PC-3 (cell line): ENCODE measurements at regions not wholly inside any gene's neighbourhood (a gene's known extent, or its start where the extent isn't known, plus 50 kb on each side); places are given as distances from the start of the nearest gene placed in this dataset.

Experiments used
- ATAC-seq: fragments of 200-7000 bp; cut with Tn5 transposase; 2 replicates; pipeline ENCODE4 v1.9.1; 2020; ENCODE audit warnings: mild to moderate bottlenecking, moderate library complexity
- BruUV-seq: library from RNA; stranded (reverse); fragments of 400-500 nt; replicated peaks from 2 replicates; lab custom pipeline; 2021; lab: Mats Ljungman, UMichigan
- CTCF ChIA-PET: fragments of 300-600 bp; sonication (Branson Sonifier 250); formaldehyde crosslinking; loops from one replicate; lab custom pipeline; 2022; ENCODE audit warnings: antibody characterized with exemption; lab: Charles Lee
- POLR2A ChIA-PET: fragments of 300-600 bp; sonication (Branson Sonifier 250); formaldehyde crosslinking; loops from one replicate; lab custom pipeline; 2022; ENCODE audit warnings: antibody characterized with exemption; ENCODE audit not compliant: unreplicated experiment; lab: Charles Lee
- DNase-seq: peaks from one replicate; pipeline ENCODE4 v3.0.0-alpha.2; 2015
- H2AFZ ChIP-seq: fragments of 300-600 bp; sonication (generic); 2 replicates; pipeline ENCODE4 v1.6.0; 2016; ENCODE audit warnings: antibody characterized with exemption, low read length
- H3F3A ChIP-seq: fragments of 300-600 bp; sonication (generic); one replicate; pipeline ENCODE4 v1.6.0; 2017; ENCODE audit warnings: antibody characterized with exemption, low read length, control low read depth, mild to moderate bottlenecking; ENCODE audit not compliant: unreplicated experiment
- H3K27ac ChIP-seq: fragments of 300-600 bp; sonication (generic); 2 replicates; pipeline ENCODE4 v1.5.1; 2016; ENCODE audit warnings: mild to moderate bottlenecking, low read length
- H3K27me3 ChIP-seq: fragments of 300-600 bp; sonication (generic); 2 replicates; pipeline ENCODE4 v1.6.1; 2016; ENCODE audit warnings: low read length, mixed read lengths
- H3K36me3 ChIP-seq: fragments of 300-600 bp; sonication (generic); 2 replicates; pipeline ENCODE4 v1.6.1; 2016; ENCODE audit warnings: low read depth, mixed run types, low read length, mixed read lengths
- H3K4me1 ChIP-seq: fragments of 300-600 bp; sonication (generic); 2 replicates; pipeline ENCODE4 v1.5.1; 2016; ENCODE audit warnings: low read length; ENCODE audit not compliant: insufficient read depth
- H3K4me2 ChIP-seq: fragments of 300-600 bp; sonication (generic); 2 replicates; pipeline ENCODE4 v1.6.0; 2016; ENCODE audit warnings: low read length
- H3K4me3 ChIP-seq: fragments of 300-600 bp; sonication (generic); 2 replicates; pipeline ENCODE4 v1.5.1; 2016; ENCODE audit warnings: mild to moderate bottlenecking, low read length, mixed read lengths
- H3K79me2 ChIP-seq: fragments of 300-600 bp; sonication (generic); 2 replicates; pipeline ENCODE4 v1.6.1; 2017; ENCODE audit warnings: low read length, mixed read lengths
- H3K9ac ChIP-seq: fragments of 300-600 bp; sonication (generic); 2 replicates; pipeline ENCODE4 v1.6.0; 2016; ENCODE audit warnings: mild to moderate bottlenecking, low read length
- H3K9me2 ChIP-seq: fragments of 300-600 bp; sonication (generic); replicated peaks from 2 replicates; pipeline ENCODE4 v1.6.1; 2016; ENCODE audit warnings: mixed run types, low read length, mixed read lengths
- H3K9me3 ChIP-seq: fragments of 300-600 bp; sonication (generic); 2 replicates; pipeline ENCODE4 v1.6.1; 2016; ENCODE audit warnings: low read length, mixed read lengths
- H4K20me1 ChIP-seq: fragments of 300-600 bp; sonication (generic); 2 replicates; pipeline ENCODE4 v1.6.1; 2016; ENCODE audit warnings: low read length, mixed read lengths
- EZH2 ChIP-seq: fragments of 300-600 bp; sonication (generic); IDR thresholded peaks from one replicate; pipeline ENCODE4 v1.6.1; 2017; ENCODE audit warnings: antibody characterized with exemption, mild to moderate bottlenecking, low read length; ENCODE audit not compliant: unreplicated experiment
- EZH2phosphoT487 ChIP-seq: fragments of 300-600 bp; sonication (generic); IDR thresholded peaks from 2 replicates; pipeline ENCODE4 v1.6.1; 2018; ENCODE audit warnings: mild to moderate bottlenecking, antibody characterized with exemption, low read length, borderline replicate concordance
- intact Hi-C: fragments of 100-400 bp; cut with micrococcal nuclease; formaldehyde crosslinking; loops from 2 replicates; pipeline ENCODE4 v1.9.0; 2023
- TF ChIP-seq, protein P1 (sequence below): fragments of 300-600 bp; sonication (generic); conservative IDR thresholded peaks from 2 replicates; pipeline ENCODE4 v1.5.1; 2017; ENCODE audit warnings: antibody characterized with exemption, low read depth, mild to moderate bottlenecking, low read length

DNA sequence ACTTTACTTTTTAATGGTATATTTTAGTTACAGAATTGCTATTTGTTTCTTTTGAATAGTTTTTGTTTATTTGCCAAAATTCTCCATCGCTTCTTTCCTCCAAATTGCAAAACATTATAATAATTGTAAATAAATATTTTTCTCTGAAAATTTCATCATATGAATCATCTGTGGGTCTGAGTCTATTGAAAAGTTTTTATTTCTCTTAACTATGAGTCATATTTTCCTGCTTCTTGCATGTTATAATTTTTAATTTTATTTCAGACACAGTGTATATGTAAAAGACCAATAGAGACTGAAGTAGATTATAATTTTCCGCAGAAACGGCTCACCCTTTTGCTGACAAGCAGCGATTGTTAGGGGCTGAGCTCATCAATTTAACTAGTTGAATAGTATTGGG is 279.1 kb upstream of the IL12B start:
- Histone ChIP-seq H3K4me1 (no peaks in the 10 kb centered on the region), H3K4me2 (no peak overlapping the region), H3F3A (no peaks in the 10 kb centered on the region), H3K9me3 (no peaks in the 10 kb centered on the region), H3K36me3 (no peaks in the 10 kb centered on the region), H3K9me2 (no peaks in the 10 kb centered on the region), H3K27me3 (no peaks in the 10 kb centered on the region), H3K9ac (no peak overlapping the region), H3K27ac (no peak overlapping the region), H4K20me1 (no peaks in the 10 kb centered on the region), H2AFZ (no peak overlapping the region), H3K4me3 (no peak overlapping the region), H3K79me2 (no peaks in the 10 kb centered on the region)
- BruUV-seq, result no TSS peak
- intact Hi-C loops, result no loop called here
- ChIA-PET CTCF (no interaction called here), POLR2A (no interaction called here)
- TF ChIP-seq EZH2phosphoT487, result no peak
- no peak for TF ChIP-seq EZH2
- TF ChIP-seq, protein P1, sequence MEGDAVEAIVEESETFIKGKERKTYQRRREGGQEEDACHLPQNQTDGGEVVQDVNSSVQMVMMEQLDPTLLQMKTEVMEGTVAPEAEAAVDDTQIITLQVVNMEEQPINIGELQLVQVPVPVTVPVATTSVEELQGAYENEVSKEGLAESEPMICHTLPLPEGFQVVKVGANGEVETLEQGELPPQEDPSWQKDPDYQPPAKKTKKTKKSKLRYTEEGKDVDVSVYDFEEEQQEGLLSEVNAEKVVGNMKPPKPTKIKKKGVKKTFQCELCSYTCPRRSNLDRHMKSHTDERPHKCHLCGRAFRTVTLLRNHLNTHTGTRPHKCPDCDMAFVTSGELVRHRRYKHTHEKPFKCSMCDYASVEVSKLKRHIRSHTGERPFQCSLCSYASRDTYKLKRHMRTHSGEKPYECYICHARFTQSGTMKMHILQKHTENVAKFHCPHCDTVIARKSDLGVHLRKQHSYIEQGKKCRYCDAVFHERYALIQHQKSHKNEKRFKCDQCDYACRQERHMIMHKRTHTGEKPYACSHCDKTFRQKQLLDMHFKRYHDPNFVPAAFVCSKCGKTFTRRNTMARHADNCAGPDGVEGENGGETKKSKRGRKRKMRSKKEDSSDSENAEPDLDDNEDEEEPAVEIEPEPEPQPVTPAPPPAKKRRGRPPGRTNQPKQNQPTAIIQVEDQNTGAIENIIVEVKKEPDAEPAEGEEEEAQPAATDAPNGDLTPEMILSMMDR, result no peak
- DNase-seq, result no peak
- no peak for ATAC-seq

- Histone ChIP-seq H3K27me3 (no peaks in the 10 kb centered on the region), H3K9ac (no peak overlapping the region), H4K20me1 (no peaks in the 10 kb centered on the region), H3K9me3 (no peaks in the 10 kb centered on the region), H3K79me2 (no peaks in the 10 kb centered on the region), H2AFZ (no peak overlapping the region), H3K27ac (no peak overlapping the region), H3K4me1 (no peaks in the 10 kb centered on the region), H3K36me3 (no peaks in the 10 kb centered on the region), H3F3A (no peaks in the 10 kb centered on the region), H3K4me2 (no peak overlapping the region), H3K4me3 (no peak overlapping the region), H3K9me2 (no peaks in the 10 kb centered on the region)
- TF ChIP-seq EZH2 (no peak), EZH2phosphoT487 (no peak)
- TF ChIP-seq, protein P1, result no peak
- ATAC-seq (no peak), DNase-seq (no peak)
- ChIA-PET CTCF (no interaction called here), POLR2A (no interaction called here)
- intact Hi-C loops, result no loop called here
- no TSS peak for BruUV-seq
Measured at GRCh38 chr5:159610966-159611579, 280.8 kb upstream of the IL12B start.

GRCh38 chr5:159616952-159617351 is 286.7 kb upstream of the IL12B start:
- Histone ChIP-seq H2AFZ (no peak overlapping the region), H3K4me3 (no peak overlapping the region), H3K4me1 (peaks cover 9% of the 10 kb centered on the region), H4K20me1 (no peaks in the 10 kb centered on the region), H3K27ac (no peak overlapping the region), H3K36me3 (no peaks in the 10 kb centered on the region), H3K9me2 (no peaks in the 10 kb centered on the region), H3K79me2 (no peaks in the 10 kb centered on the region), H3F3A (no peaks in the 10 kb centered on the region), H3K27me3 (no peaks in the 10 kb centered on the region), H3K4me2 (no peak overlapping the region), H3K9me3 (no peaks in the 10 kb centered on the region), H3K9ac (no peak overlapping the region)
- intact Hi-C loops, result no loop called here
- DNase-seq (peak; percentile 51), ATAC-seq (peak; percentile 70)
- TF ChIP-seq EZH2phosphoT487 (no peak), EZH2 (no peak)
- TF ChIP-seq, protein P1, result no peak
- BruUV-seq, result no TSS peak
- POLR2A ChIA-PET, result no interaction called here
- CTCF ChIA-PET, result no interaction called here
